ENCODE measurements at regions not wholly inside any gene's neighbourhood (a gene's known extent, or its start where the extent isn't known, plus 50 kb on each side); places are given as distances from the start of the nearest gene placed in this dataset.

DNA sequence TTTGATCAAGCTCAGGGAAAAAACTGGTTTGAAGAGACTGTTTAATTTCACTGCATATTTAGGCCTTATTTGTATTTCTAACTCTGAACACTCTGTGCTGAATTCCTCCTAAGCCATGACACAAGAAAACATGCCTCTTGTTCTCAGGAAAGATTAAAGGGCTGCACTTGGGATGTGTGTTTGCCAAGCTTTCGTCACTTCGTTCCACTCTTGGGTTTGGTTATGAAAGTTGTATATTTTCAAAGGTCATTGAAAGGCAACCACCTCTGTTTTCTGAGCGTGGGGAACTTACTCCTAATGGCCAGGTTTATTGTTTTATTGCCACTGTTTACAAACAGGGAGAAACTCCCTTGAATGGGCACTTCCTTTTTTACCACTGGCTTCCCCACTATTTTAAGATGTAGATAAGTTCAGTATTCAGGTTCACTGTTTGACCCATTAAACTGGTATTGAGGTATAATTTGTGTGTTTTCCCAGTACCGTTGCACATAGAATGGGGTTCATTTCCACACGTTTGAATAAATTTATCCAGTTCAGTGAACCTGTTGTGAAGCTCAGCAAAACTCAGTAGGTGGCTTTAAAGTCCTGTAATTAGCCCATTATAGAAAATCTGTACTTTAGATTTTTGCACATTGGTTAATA is 65.3 kb downstream of the NKX2-1 start:
- intact Hi-C loops (cut with micrococcal nuclease) = no loop called here

More for the DNA sequence above, 65.3 kb downstream of the NKX2-1 start:
- no TSS peak for BruUV-seq (replicated peaks)
- Histone ChIP-seq H3K9me3 (replicated peaks; ENCODE audit: control insufficient read depth, insufficient read depth, low read length) (no peaks in the 10 kb centered on the region), H3K27ac (ENCODE audit: insufficient read depth, low read depth, low read length) (no peak overlapping the region), H3K79me2 (ENCODE audit: control insufficient read depth, insufficient read depth, low read length) (no peaks in the 10 kb centered on the region), H2AFZ (ENCODE audit: low read depth, low read length) (no peak overlapping the region), H3K4me1 (ENCODE audit: control insufficient read depth, extremely low read depth, insufficient read depth, low read length) (no peaks in the 10 kb centered on the region), H3K4me2 (ENCODE audit: insufficient read depth, low read length) (no peak overlapping the region), H3K27me3 (ENCODE audit: control insufficient read depth in 2 of 2, insufficient read depth in 2 of 2, low read length in 2 of 2) (no peaks in the 10 kb centered on the region), H4K20me1 (replicated peaks; ENCODE audit: control insufficient read depth, extremely low read depth, insufficient read depth, low read length) (no peaks in the 10 kb centered on the region), H3K36me3 (ENCODE audit: control insufficient read depth in 2 of 2, extremely low read depth in 1 of 2, insufficient read depth in 2 of 2, low read length in 2 of 2) (no peaks in the 10 kb centered on the region), H3K4me3 (replicated peaks in 1 of 3; ENCODE audit: insufficient read depth in 1 of 3, low read depth in 1 of 3, low read length in 3 of 3) (no peak overlapping the region), H3K9ac (replicated peaks; ENCODE audit: extremely low read depth, insufficient read depth, low read length) (no peak overlapping the region), H3K9me1 (replicated peaks; ENCODE audit: control insufficient read depth, extremely low read depth, insufficient read depth, low read length) (no peaks in the 10 kb centered on the region)
- dilution Hi-C loops (cut with MboI; ENCODE audit: extremely low pct_ligation_motif_present, low sequenced_read_pairs) = no loop called here
- no peak for TF ChIP-seq EZH2 (IDR thresholded peaks at IDR 0.05; ENCODE audit: borderline replicate concordance, low read depth, low read length, severe bottlenecking)
- TF ChIP-seq JUN (IDR thresholded peaks at IDR 0.05; ENCODE audit: borderline replicate concordance, insufficient read depth, insufficient read length, low read depth) = no peak
- no peak for TF ChIP-seq GATA2 (IDR thresholded peaks at IDR 0.05; ENCODE audit: insufficient read depth, insufficient read length, low read depth, low read length)
- TF ChIP-seq CTCF (IDR thresholded peaks at IDR 0.05; ENCODE audit: extremely low read depth in 1 of 2, insufficient read depth in 1 of 2, low read depth in 1 of 2, low read length in 2 of 2) = no peak
- TF ChIP-seq MYC (IDR thresholded peaks at IDR 0.05; ENCODE audit: low read depth, low read length) = no peak
- TF ChIP-seq FOS (IDR thresholded peaks at IDR 0.05; ENCODE audit: borderline replicate concordance, insufficient read depth, low read length) = no peak
- no peak for TF ChIP-seq POLR2A (IDR thresholded peaks at IDR 0.05; ENCODE audit: low read depth, low read length)
- TF ChIP-seq POLR2AphosphoS5 (IDR thresholded peaks at IDR 0.05; ENCODE audit: insufficient read depth, low read depth, low read length) = no peak
- TF ChIP-seq MAX (IDR thresholded peaks at IDR 0.05; ENCODE audit: insufficient read depth, insufficient read length) = no peak
- ChIA-PET POLR2A (no interaction called here), CTCF (no interaction called here)
- FAIRE-seq = no peak
- DNase-seq (ENCODE audit: low read depth, low spot score) = no peak

Measured in endothelial cell of umbilical vein (primary cell).